ENCODE measurements at regions not wholly inside any gene's neighbourhood (a gene's known extent, or its start where the extent isn't known, plus 50 kb on each side); places are given as distances from the start of the nearest gene placed in this dataset.
"Not testable (repeated sequence)": the region's sequence is repeated elsewhere in the genome, so short reads cannot be mapped to it uniquely, and the experiment has no call there.

DNA sequence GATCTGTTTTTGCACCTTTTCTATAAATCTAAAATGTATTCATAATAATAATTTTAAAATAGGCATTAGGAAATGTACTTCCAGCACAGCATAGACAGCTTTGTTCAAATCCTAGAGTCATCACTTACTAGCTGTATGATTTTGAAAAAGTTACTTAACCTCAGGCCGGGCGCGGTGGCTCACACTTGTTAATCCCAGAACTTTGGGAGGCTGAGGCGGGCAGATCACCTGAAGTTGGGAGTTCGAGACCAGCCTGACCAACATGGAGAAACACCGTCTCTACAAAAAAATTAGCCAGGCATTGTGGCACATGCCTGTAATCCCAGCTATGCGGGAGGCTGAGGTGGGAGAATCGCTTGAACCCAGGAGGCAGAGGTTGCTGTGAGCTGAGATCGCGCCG, 161.7 kb upstream of the UBE2E3 start:
- DNase-seq; H3K4me3 Mint-ChIP-seq; H3K4me1 Mint-ChIP-seq; H3K9me3 Mint-ChIP-seq; ATAC-seq (ENCODE audit: low read depth); H3K27me3 Mint-ChIP-seq; H3K27ac Mint-ChIP-seq; POLR2A ChIA-PET; H3K36me3 Mint-ChIP-seq: not testable (repeated sequence)

- Mint-ChIP-seq H3K27ac (no peak overlapping the region), H3K4me3 (no peak overlapping the region), H3K4me1 (no peaks in the 10 kb centered on the region), H3K27me3 (peaks cover 2% of the 10 kb centered on the region), H3K36me3 (no peaks in the 10 kb centered on the region), H3K9me3 (no peaks in the 10 kb centered on the region)
- ATAC-seq (ENCODE audit: low read depth), result no peak
- POLR2A ChIA-PET, result no interaction called here
- DNase-seq, result no peak
Observed at GRCh38 chr2:180799141-180799540, 181.3 kb upstream of the UBE2E3 start.

GRCh38 chr2:180790891-180791290, 189.5 kb upstream of the UBE2E3 start:
- H3K9me3 Mint-ChIP-seq, result no peaks in the 10 kb centered on the region
- peaks cover 4% of the 10 kb centered on the region for H3K27me3 Mint-ChIP-seq
- DNase-seq, result no peak
- ATAC-seq (ENCODE audit: low read depth), result no peak
- H3K27ac Mint-ChIP-seq, result no peak overlapping the region
- H3K4me1 Mint-ChIP-seq, result no peaks in the 10 kb centered on the region
- no peak overlapping the region for H3K4me3 Mint-ChIP-seq
- POLR2A ChIA-PET, result no interaction called here
- no peaks in the 10 kb centered on the region for H3K36me3 Mint-ChIP-seq

DNA sequence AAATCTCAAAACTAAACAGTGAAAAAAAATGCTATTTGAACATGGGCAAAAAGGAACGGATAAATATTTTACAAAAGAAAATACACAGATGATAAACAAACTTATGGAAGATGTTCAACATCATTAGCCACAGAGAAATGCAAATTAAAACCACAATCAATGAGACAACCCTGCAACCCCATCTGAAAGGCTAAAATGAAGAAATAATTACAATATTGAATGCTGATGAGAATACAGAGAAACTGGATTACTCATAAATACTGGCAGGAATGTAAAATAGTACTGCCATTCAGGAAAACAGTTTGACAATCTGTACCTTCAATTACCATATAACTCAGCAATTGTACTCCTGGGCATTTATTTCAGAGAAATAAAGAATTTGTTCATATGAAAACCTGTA, 193.1 kb upstream of the UBE2E3 start:
- no peak for ATAC-seq (ENCODE audit: low read depth)
- no peak for DNase-seq
- Mint-ChIP-seq H3K4me1 (no peaks in the 10 kb centered on the region), H3K36me3 (no peaks in the 10 kb centered on the region), H3K4me3 (no peak overlapping the region), H3K27ac (no peak overlapping the region), H3K9me3 (no peaks in the 10 kb centered on the region), H3K27me3 (peaks cover 4% of the 10 kb centered on the region)
- POLR2A ChIA-PET, result no interaction called here

- Mint-ChIP-seq H3K36me3 (no peaks in the 10 kb centered on the region), H3K4me1 (no peaks in the 10 kb centered on the region), H3K9me3 (no peaks in the 10 kb centered on the region), H3K27me3 (no peaks in the 10 kb centered on the region), H3K27ac (no peak overlapping the region), H3K4me3 (no peak overlapping the region)
- no peak for DNase-seq
- POLR2A ChIA-PET, result no interaction called here
- ATAC-seq (ENCODE audit: low read depth), result no peak
Observed at GRCh38 chr2:180781276-180781675, 199.1 kb upstream of the UBE2E3 start.

- Mint-ChIP-seq H3K9me3 (no peaks in the 10 kb centered on the region), H3K36me3 (no peaks in the 10 kb centered on the region), H3K27me3 (no peaks in the 10 kb centered on the region), H3K4me1 (no peaks in the 10 kb centered on the region), H3K4me3 (no peak overlapping the region), H3K27ac (no peak overlapping the region)
- DNase-seq (no peak), ATAC-seq (ENCODE audit: low read depth) (no peak)
- POLR2A ChIA-PET, result no interaction called here
Observed at GRCh38 chr2:180778291-180778690, 202.1 kb upstream of the UBE2E3 start.

DNA sequence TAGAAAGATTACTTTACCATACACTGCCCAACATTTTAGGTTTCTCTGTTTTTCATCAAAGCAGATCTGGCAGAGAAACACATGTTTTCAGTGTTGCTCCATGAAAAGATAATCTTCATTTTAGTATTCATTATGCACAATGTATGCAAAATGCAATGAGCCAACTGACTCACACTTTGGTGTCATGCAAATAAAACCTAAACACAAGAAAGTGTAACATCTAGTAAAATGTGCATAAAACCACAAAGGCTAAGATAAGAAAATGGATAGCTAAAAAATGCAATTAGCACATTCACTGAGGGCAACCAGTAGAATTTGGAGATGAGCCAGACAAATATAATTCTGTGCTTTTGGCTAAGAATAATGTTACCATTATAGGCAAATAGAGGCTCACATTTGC, 203.5 kb upstream of the UBE2E3 start:
- POLR2A ChIA-PET, result no interaction called here
- H3K27me3 Mint-ChIP-seq, result no peaks in the 10 kb centered on the region
- DNase-seq (no peak), ATAC-seq (ENCODE audit: low read depth) (no peak)
- no peak overlapping the region for H3K27ac Mint-ChIP-seq
- H3K4me3 Mint-ChIP-seq, result no peak overlapping the region
- H3K4me1 Mint-ChIP-seq, result no peaks in the 10 kb centered on the region
- no peaks in the 10 kb centered on the region for H3K36me3 Mint-ChIP-seq
- H3K9me3 Mint-ChIP-seq, result no peaks in the 10 kb centered on the region

GRCh38 chr2:180775711-180776110, 204.7 kb upstream of the UBE2E3 start:
- Mint-ChIP-seq H3K27ac (no peak overlapping the region), H3K36me3 (no peaks in the 10 kb centered on the region), H3K9me3 (no peaks in the 10 kb centered on the region), H3K27me3 (no peaks in the 10 kb centered on the region), H3K4me3 (no peak overlapping the region), H3K4me1 (no peaks in the 10 kb centered on the region)
- DNase-seq, result no peak
- POLR2A ChIA-PET, result no interaction called here
- ATAC-seq (ENCODE audit: low read depth), result no peak

DNA sequence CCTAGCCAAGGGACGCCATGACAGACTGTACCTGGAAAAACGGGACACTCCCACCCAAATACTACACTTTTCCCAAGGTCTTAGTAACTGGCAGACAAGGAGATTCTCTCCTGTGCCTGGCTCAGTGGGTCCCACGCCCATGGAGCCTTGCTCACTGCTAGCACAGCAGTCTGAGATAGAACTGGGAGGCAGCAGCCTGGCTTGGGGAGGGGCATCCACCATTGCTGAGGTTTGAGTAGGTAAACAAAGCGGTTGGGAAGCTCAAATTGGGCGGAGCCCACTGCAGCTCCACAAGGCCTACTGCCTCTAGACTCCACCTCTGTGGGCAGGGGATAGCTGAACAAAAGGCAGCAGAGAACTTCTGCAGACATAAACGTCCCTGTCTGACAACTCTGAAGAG, 215.1 kb upstream of the UBE2E3 start:
- H3K36me3 Mint-ChIP-seq; ATAC-seq (ENCODE audit: low read depth); H3K9me3 Mint-ChIP-seq; POLR2A ChIA-PET; DNase-seq; H3K4me3 Mint-ChIP-seq; H3K27me3 Mint-ChIP-seq; H3K4me1 Mint-ChIP-seq; H3K27ac Mint-ChIP-seq: not testable (repeated sequence)

DNA sequence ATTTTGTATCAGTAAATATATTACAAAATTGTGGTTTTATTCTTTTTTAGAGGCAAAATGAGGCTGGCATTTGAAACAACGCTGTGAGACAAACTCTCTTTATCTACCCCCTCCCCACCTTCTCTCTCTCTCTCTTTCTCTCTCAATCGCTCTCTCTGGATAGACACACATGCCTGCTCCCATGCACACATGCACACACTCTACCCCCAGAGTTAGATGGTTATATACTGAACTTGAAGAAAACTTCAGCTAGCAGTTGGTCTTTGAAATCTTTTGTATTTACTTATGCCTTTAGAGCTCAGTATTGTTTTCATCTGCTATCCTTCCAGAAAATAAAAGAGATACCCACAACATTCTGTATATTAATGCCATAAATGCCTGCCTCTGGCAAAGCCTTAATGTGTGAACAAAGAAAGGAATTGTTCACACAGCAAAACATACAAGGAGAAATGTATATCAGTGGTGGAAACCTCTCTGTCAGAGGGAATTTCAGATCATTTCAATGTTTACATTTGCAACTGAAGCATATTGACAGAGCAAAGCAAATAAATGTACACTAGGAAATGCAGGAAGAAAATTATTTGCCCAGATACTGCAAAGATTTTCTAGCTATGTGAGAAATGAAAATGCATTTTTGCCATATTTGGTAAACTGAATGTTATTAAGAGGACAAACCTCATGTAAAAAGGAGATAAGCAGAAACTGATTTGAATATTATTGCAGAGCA, 217.0 kb upstream of the UBE2E3 start:
- no peak overlapping the region for H3K4me3 Mint-ChIP-seq
- H3K27me3 Mint-ChIP-seq, result peaks cover 5% of the 10 kb centered on the region
- no peaks in the 10 kb centered on the region for H3K36me3 Mint-ChIP-seq
- H3K27ac Mint-ChIP-seq, result no peak overlapping the region
- POLR2A ChIA-PET, result no interaction called here
- no peak for ATAC-seq (ENCODE audit: low read depth)
- no peak for DNase-seq
- no peaks in the 10 kb centered on the region for H3K4me1 Mint-ChIP-seq
- no peaks in the 10 kb centered on the region for H3K9me3 Mint-ChIP-seq

DNA sequence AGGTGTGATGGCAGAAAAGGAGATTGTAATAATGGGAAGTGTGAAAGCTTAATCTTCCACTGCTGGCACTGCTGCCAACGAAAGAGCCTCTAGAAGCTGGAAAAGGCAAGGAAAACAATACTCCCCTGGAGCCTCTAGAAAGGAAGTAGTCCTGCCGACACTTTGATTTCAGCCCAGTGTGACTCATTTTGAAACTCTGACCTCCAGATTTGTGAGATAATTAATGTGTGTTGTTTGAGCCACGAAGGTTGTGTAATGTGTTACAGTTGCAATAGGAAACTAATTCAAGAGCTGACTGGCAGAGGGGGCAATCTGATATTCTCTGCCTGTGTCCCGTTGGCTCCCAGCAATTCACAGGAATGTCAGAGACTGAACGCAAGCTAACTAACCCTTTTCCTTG, 219.2 kb upstream of the UBE2E3 start:
- DNase-seq, result no peak

GRCh38 chr2:180759631-180760030, 220.8 kb upstream of the UBE2E3 start:
- POLR2A ChIA-PET, result no interaction called here
- H3K4me3 Mint-ChIP-seq, result no peak overlapping the region
- H3K9me3 Mint-ChIP-seq, result no peaks in the 10 kb centered on the region
- ATAC-seq (ENCODE audit: low read depth), result no peak
- H3K27ac Mint-ChIP-seq, result no peak overlapping the region
- no peaks in the 10 kb centered on the region for H3K36me3 Mint-ChIP-seq
- no peaks in the 10 kb centered on the region for H3K27me3 Mint-ChIP-seq
- H3K4me1 Mint-ChIP-seq, result no peaks in the 10 kb centered on the region
- no peak for DNase-seq

More for the DNA sequence above, 219.2 kb upstream of the UBE2E3 start:
- H3K27me3 Mint-ChIP-seq, result no peaks in the 10 kb centered on the region
- POLR2A ChIA-PET, result no interaction called here
- H3K9me3 Mint-ChIP-seq, result no peaks in the 10 kb centered on the region
- H3K27ac Mint-ChIP-seq, result no peak overlapping the region
- no peaks in the 10 kb centered on the region for H3K4me1 Mint-ChIP-seq
- H3K36me3 Mint-ChIP-seq, result no peaks in the 10 kb centered on the region
- no peak for ATAC-seq (ENCODE audit: low read depth)
- H3K4me3 Mint-ChIP-seq, result no peak overlapping the region

DNA sequence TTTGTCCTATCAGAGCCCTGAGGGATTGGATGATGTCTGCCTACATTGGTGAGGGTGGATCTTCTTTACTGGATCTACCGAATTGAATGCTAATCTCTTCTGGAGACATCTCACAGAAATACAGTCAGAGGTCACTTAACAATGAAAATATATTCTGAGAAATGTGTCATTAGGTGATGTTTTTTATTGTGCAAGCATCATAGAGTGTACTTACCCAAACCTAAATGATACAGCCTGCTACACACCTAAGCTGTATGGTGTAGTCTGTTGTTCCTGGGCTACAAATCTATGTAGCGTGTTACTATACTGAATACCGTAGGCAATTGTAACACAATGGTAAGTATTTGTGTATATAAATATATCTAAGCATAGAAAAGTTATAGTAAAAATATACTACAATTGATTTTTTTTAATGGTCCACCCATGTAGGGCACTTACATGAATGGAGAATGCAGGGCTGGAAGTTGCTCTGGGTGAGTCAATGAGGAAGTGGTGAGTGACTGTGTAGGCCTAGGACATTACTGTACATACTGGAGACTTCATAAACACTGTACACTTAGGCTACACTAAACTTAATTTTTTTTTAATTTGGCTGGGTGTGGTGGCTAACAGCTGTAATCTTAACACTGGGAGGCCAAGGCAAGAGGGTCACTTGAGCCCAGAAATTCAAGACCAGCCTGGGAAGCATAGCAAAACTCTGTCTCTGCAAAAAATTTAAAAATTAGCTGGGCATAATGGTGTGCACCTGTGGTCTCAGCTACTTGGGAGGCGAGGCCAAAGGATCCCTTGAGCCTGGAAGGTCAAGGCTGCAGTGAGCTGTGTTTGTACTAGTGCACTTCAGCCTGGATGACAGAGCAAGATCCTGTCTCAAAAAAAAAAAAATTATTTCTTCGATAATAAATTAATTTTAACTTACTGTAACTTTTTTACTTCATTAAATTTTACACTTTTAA, 226.3 kb upstream of the UBE2E3 start:
- POLR2A ChIA-PET, result no interaction called here
- Mint-ChIP-seq H3K9me3 (no peaks in the 10 kb centered on the region), H3K27ac (no peak overlapping the region), H3K4me3 (no peak overlapping the region), H3K4me1 (no peaks in the 10 kb centered on the region), H3K36me3 (no peaks in the 10 kb centered on the region), H3K27me3 (no peaks in the 10 kb centered on the region)
- no peak for DNase-seq
- no peak for ATAC-seq (ENCODE audit: low read depth)

- Mint-ChIP-seq H3K4me1 (no peaks in the 10 kb centered on the region), H3K36me3 (no peaks in the 10 kb centered on the region), H3K27me3 (no peaks in the 10 kb centered on the region), H3K27ac (no peak overlapping the region), H3K9me3 (no peaks in the 10 kb centered on the region), H3K4me3 (no peak overlapping the region)
- DNase-seq (no peak), ATAC-seq (ENCODE audit: low read depth) (no peak)
- POLR2A ChIA-PET, result no interaction called here
Observed at GRCh38 chr2:180751306-180751920, 229.0 kb upstream of the UBE2E3 start.

All from activated naive CD8-positive, alpha-beta T cell treated with anti-CD3 and anti-CD28 coated beads, Interleukin-2, amount 10 ng/mL, durations not matched to agents 7 days and 5 days (primary cell).